Fibroblast of the aortic adventitia (primary cell): ENCODE measurements at regions not wholly inside any gene's neighbourhood (a gene's known extent, or its start where the extent isn't known, plus 50 kb on each side); places are given as distances from the start of the nearest gene placed in this dataset.
"Not testable (repeated sequence)": the region's sequence is repeated elsewhere in the genome, so short reads cannot be mapped to it uniquely, and the experiment has no call there.

Experiments used
- DNase-seq: peaks from one replicate; pipeline ENCODE4 v3.0.0-alpha.2; 2010; ENCODE audit warnings: low read depth
- H3K4me3 ChIP-seq: 2 replicates; pipeline ENCODE4 v1.5.1; 2011; ENCODE audit warnings: low read depth, mild to moderate bottlenecking, control low read depth, low read length, moderate library complexity
- CTCF ChIP-seq: IDR thresholded peaks from 2 replicates; pipeline ENCODE4 v1.5.1; 2011; ENCODE audit warnings: mild to moderate bottlenecking, low read length, control low read depth, inconsistent platforms; ENCODE audit not compliant: insufficient read depth

GRCh38 chr7:69090936-69091335 is 507.3 kb upstream of the AUTS2 start:
- DNase-seq = no peak
- H3K4me3 ChIP-seq = no peak overlapping the region
- TF ChIP-seq CTCF = no peak

- TF ChIP-seq CTCF = no peak
- no peak for DNase-seq
- no peak overlapping the region for H3K4me3 ChIP-seq
Measured at GRCh38 chr7:69091521-69091920, 506.8 kb upstream of the AUTS2 start.

- H3K4me3 ChIP-seq = no peak overlapping the region
- TF ChIP-seq CTCF = no peak
- no peak for DNase-seq
Measured at GRCh38 chr7:69095127-69095526, 503.1 kb upstream of the AUTS2 start.

- no peak overlapping the region for H3K4me3 ChIP-seq
- TF ChIP-seq CTCF = no peak
- DNase-seq = no peak
Measured at GRCh38 chr7:69095649-69096048, 502.6 kb upstream of the AUTS2 start.

- no peak for TF ChIP-seq CTCF
- DNase-seq = no peak
- H3K4me3 ChIP-seq = no peak overlapping the region
Measured at GRCh38 chr7:69104023-69104422, 494.3 kb upstream of the AUTS2 start.

- no peak for TF ChIP-seq CTCF
- H3K4me3 ChIP-seq = no peak overlapping the region
- DNase-seq = no peak
Measured at GRCh38 chr7:69105092-69105491, 493.2 kb upstream of the AUTS2 start.

GRCh38 chr7:69105981-69106380 is 492.3 kb upstream of the AUTS2 start:
- no peak for DNase-seq
- no peak for TF ChIP-seq CTCF
- no peak overlapping the region for H3K4me3 ChIP-seq

GRCh38 chr7:69106449-69106848 is 491.8 kb upstream of the AUTS2 start:
- not testable (repeated sequence) for H3K4me3 ChIP-seq, DNase-seq

GRCh38 chr7:69106946-69107345 is 491.3 kb upstream of the AUTS2 start:
- DNase-seq, H3K4me3 ChIP-seq: not testable (repeated sequence)
